NCI-H2029 treated with DMSO at 0.1 percent for 48 hours (cell line): ENCODE measurements at regions not wholly inside any gene's neighbourhood (a gene's known extent, or its start where the extent isn't known, plus 50 kb on each side); places are given as distances from the start of the nearest gene placed in this dataset.

Experiments used
- DNase-seq: peaks from one replicate; lab custom pipeline; 2025; lab: John Stamatoyannopoulos, UW

DNA sequence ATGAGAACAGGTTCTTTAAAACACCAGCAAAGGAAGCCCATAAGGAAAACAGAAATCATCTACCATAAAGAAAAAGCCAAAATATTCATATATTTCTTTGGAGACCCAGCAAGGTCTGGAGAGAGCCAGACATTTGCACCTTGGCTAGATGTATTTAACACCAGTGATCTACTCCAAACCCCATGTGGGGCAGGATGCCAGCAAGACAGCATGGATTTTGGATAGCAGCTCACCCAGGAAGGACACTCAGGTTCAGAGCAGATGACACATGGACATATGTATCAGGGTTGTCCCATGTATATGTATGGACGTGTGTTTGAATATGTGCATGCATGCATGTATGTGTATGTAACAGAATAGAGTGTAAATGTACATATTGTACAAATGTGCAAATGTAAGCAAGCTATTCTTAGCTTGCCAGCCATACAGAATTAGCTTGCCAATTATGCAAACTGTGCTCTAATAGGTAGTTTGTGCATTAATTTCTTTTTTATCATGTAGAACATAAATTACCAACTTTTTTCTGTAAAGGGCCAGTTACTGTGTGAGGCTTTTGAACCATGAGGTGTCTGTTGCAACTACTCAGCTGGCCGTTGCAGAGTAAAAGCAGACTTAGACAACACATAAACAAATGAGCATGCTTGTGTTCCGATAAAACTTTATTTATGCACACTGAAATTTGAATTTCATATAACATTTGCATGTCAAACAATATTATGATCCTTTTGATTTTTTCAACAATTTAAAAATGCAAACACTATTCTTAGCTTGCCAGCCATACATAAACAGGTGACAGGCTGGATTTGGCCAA lies 73.5 kb upstream of the KAZN start:
- no peak for DNase-seq

DNA sequence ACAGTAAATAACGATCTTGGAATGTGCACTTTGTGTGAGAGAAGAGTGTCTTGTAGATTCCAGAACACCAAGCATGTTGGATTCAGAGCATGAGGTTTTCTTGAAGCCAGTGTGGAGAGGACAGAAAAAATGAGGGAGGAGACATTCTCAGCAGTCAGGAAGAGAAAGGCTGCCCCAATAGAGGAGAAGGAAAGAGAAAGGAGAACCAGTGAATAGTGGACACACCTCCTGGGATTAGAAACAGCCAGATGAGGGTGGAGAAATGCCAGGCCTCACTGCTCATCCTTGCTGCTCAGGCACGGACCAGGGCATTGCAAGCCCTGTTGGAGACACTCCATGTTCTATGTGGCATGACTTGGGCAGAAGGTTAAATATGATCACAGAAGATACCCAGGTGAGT lies 69.0 kb upstream of the KAZN start:
- no peak for DNase-seq

DNA sequence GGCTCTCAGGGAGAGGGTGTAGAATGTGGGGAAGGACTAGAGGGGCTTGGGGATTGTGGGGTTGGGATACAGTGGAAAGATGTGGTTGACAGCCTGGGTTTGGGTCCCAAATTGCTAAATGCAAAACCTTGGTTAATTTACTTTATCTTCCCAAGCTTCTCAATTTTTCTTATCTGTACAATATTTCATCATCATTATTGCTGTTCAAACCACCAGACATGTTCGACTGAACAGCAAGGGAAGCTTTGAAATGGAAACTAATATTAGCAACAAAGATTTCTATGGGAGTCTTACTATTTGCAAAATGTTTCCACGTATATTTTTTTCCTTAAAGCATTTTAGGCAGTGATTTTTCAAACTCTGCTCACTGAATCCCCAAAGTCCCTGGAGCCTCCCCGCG lies 67.0 kb upstream of the KAZN start:
- DNase-seq, result no peak

DNA sequence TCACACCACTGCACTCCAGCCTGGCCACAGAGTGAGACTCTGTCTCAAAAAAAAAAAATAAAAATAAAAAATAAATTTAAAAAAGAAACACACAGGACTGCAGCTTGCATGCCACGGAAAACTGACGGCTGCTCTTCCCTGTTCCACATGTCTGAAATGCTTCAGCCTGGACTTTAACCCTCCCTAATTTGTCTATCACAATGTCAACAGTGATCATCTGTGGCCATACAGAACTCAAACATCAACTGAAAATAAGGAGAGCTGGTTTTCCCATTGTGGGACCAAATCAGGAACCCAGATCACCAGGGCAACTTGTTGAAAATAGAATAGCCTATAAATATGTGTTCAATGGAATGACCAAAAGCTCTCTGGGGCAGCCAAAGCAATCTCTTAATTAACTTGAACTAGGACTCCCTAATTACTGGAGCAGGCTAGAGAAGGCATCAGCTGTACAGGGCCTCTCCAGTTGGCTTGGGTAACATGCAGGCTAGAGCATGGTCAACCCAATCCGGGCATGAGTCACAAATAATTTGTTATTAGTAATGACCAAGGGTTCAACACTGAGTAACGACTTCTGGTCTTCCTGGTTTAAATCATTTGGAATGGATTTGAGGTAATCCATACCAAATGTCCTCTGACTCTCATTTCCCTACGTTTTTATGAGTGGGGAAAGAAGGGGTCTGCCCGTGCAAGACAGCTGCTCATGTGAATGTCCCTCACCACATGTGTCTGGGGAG lies 62.7 kb upstream of the KAZN start:
- no peak for DNase-seq

DNA sequence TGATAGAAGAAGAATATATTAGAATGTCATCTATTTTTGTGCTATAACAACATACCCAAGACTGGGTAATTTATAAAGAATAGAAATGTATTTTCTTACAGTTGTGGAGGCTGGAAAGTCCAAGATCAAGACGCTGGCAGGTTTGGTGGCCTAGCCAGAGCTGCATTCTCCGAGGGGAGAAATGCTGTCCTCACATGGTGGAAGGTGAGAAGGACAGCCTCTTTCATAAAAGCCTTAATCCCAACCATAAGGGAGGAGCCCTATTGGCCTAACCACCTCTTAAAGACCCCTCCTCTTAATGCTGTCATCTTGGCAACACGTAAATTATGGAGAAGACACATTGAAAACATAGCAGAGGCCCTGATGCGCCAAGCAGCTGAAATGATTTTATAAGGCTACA lies 60.1 kb upstream of the KAZN start:
- no peak for DNase-seq

DNA sequence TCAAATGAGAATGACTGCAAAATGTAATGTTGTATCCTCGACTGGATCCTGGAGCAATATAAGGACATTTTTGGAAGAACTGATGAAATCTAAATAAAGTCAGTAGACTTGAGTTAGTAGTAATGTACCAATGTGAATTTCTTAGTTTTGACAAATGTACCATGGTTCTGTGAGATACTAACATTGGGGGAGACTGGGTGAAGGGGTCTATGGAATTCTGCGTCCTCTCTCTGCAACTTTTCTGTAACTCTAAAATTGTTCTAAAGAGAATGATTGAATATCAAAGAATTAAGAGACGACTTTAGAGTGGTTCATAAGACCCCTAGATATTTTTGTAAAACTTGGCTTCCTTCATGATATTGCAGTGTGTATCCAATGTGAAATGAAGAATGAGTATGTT lies 59.2 kb upstream of the KAZN start:
- no peak for DNase-seq

DNA sequence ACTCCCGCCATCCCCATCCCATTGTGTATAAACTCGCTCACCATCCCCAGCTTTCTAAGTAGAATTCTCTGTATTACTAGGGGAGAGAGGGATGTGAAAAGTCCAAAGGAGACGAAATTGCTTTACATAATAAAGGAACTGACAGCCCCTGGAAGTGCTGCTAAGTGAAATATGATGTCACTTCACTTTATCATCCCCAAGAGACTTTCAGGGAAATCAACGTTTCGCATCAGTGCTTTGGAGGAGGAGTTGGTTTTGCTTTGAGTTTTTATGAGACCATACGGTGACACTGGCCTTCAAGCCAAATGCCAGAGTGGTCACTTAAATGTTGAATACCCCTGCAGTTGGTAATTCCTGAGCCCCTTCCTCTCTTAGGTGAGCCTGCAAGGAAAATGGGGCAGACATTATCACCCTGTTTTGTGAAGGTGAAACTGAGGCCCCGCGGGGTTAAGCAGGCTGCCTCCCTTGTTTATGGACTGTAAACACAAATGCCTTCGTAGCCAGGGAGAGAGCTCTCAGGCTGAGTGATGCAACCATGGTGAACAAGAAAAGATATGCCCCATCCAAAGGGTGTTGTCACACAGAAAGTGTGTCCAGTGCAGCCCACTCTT lies 58.4 kb upstream of the KAZN start:
- DNase-seq, result no peak

DNA sequence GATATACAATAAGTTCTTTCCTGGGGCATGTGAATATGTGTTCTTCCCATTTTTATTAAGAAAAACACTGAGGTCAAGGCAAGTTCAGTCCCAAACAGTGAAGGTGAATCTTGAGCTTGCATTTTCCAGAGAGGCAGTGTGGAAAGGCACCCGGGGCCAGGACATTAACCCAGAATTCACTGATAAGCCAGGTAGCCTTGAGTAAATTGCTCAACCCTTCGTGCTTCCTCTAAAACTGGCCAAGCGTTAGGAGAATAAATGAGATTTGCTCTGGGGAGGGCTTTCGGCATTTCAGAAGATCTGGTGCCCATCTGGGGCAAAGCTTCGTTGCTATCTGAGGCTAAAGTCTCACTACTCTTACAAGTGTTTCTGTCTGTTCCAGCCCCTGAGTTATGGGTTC lies 57.1 kb upstream of the KAZN start:
- no peak for DNase-seq

DNA sequence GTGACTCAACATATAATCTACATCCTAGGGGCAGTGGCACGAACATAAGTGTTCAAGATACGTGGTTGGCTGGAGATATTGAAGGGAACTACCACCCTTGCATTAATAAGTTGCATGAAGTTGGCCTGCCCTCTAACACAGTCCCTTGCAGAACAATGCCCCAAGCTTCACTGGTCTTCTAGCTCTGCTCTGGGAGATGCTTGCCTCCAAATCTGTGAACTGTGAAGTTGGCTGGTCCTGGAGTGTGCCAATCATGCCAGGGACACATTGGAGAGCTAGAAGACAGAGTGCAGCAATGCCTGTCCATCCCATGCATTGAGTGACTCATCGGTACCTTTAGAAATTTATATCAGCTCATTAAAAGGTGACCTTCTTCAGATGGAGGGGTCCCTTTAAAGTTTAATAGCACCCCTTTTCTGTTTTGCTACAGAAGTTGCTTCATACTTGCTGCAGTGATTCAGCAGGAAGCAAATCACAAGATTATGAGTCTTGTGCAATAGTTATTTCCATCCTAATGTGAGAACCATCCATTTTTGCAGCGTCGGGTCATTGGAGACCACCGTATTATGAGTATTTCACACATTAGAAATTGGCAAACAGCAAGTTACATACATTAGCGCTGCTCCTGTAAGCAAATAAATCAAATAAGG lies 55.2 kb upstream of the KAZN start:
- DNase-seq, result no peak

DNA sequence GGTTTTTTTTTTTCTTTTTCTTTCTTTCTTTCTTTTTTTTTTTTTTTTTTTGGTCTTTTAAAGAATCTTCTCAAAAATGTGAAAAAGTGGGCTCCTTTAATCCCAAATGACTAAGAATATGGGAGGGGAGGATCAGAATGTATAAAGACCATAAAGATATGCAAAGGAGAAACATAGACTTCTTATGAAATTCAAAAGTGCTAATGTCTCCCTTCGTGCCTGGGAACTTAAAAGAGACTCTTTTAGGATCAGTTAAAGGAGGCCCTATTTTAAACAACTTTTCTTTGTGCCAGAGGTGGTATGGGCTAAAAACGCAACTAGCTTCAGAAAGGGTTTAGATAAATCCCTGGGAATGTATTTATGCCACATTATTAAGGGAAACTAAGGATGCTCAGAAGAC lies 54.2 kb upstream of the KAZN start:
- no peak for DNase-seq

DNA sequence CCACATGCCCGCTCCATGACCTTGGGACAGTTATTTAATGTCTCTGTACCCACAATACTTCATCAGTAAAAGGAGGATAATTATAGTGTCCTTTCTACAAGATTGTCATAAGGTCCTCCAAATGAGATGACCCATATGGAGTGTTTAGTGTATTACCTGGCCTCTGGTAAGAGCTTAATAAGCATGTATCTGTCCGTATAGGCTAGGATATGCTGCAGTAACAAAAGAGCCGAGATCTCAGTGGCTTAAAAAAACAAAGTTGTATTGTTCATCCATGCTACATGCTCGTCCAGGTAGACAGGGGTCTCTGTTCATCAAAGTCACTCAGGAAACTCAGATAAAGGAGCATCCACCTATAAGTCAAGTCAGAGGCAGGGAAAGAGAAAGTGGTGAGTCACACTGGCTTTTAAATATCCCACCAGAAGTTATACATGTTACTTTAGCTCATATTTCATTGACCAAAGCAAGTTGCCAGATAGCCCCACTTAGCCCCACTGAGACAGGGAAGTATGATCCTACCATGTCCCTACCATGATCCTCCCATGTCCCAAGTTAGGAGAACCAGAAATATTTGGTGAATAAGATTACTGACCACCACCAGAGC lies 53.0 kb upstream of the KAZN start:
- DNase-seq, result no peak

DNA sequence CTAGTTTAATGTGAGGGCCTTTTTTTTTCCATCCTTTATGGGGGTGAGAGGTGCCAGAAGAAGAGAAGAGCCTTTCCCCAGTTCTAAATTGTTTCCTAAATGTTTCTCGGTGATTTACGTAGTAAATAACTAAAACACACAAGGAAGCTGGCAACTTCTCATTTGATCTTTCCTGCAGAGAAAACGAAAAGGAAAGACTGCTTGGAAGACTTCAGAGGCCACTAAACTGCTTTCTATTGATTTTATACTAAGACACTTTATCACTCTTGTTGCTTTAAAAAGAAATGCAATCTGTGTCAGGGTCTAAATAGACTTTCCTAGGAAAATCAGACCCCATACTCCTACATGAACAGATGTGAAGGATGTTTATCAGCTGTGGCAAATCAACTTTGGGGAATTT lies 52.1 kb upstream of the KAZN start:
- no peak for DNase-seq
